HCT116 (cell line): ENCODE measurements at regions not wholly inside any gene's neighbourhood (a gene's known extent, or its start where the extent isn't known, plus 50 kb on each side); places are given as distances from the start of the nearest gene placed in this dataset.

Experiments used
- ATAC-seq: fragments of 200-7000 bp; cut with Tn5 transposase; 2 replicates; pipeline ENCODE4 v1.9.1; 2020; ENCODE audit warnings: mild to moderate bottlenecking, moderate library complexity
- BruUV-seq: library from RNA; stranded (reverse); fragments of 400-500 nt; replicated peaks from 2 replicates; lab custom pipeline; 2021; lab: Mats Ljungman, UMichigan
- CTCF ChIA-PET: fragments of 300-600 bp; sonication (Branson Sonifier 250); formaldehyde crosslinking; loops from one replicate; lab custom pipeline; 2021; ENCODE audit warnings: antibody characterized with exemption; lab: Charles Lee
- POLR2A ChIA-PET: fragments of 300-600, 350-600 bp; sonication (Branson Sonifier 250); formaldehyde crosslinking; loops from one replicate; lab custom pipeline; 2021; ENCODE audit warnings: antibody characterized with exemption; lab: Charles Lee
- RAD21 ChIA-PET, 2 experiments: fragments of 300-600 bp; sonication (Branson Sonifier 250); formaldehyde crosslinking; loops; one replicate each; lab custom pipeline; 2023; ENCODE audit warnings: low total read pairs in 2 of 2; ENCODE audit not compliant: uncharacterized antibody in 2 of 2, unreplicated experiment in 2 of 2, low non-redundant PET in 1 of 2; lab: Charles Lee
- DNase-seq: peaks from one replicate; pipeline ENCODE4 v3.0.0-alpha.2; 2010; ENCODE audit warnings: low read depth, low spot score
- H2AFZ ChIP-seq: fragments of 200-600 bp; shearing (Covaris generic), sonication (generic); 2 replicates; pipeline ENCODE4 v1.6.1; 2017; ENCODE audit warnings: low read depth, mixed run types, mixed read lengths, antibody characterized with exemption, low read length; ENCODE audit not compliant: poor library complexity, severe bottlenecking
- H3K27ac ChIP-seq: 2 replicates; pipeline ENCODE4 v1.5.1; 2012; ENCODE audit warnings: low read depth, low read length
- H3K27me3 ChIP-seq: fragments of 200-600 bp; sonication (generic); 2 replicates; pipeline ENCODE4 v1.6.1; 2016; ENCODE audit warnings: mixed run types, low read length, mixed read lengths; ENCODE audit not compliant: insufficient read depth
- H3K36me3 ChIP-seq, 2 experiments: fragments of 200-500 bp in 1 of 2; fragments of 200-600 bp in 1 of 2; sonication (Bioruptor generic) in 1 of 2; sonication (generic) in 1 of 2; 2 replicates each; pipeline versions ENCODE4 v1.5.1 to v1.6.1; 2014 to 2016; ENCODE audit warnings: low read length in 2 of 2, inconsistent platforms in 1 of 2, mixed read lengths in 1 of 2, mixed run types in 1 of 2; ENCODE audit not compliant: insufficient read depth in 2 of 2, control insufficient read depth in 1 of 2
- H3K4me1 ChIP-seq, 2 experiments: fragments of 200-600 bp in 1 of 2; sonication (generic) in 1 of 2; 2 replicates each; pipeline versions ENCODE4 v1.5.1 to v1.6.1; 2012 to 2017; ENCODE audit warnings: low read length in 2 of 2, inconsistent platforms in 1 of 2, mild to moderate bottlenecking in 1 of 2, mixed read lengths in 1 of 2, mixed run types in 1 of 2, moderate library complexity in 1 of 2; ENCODE audit not compliant: insufficient read depth in 2 of 2, control insufficient read depth in 1 of 2
- H3K4me2 ChIP-seq: fragments of 200-600 bp; sonication (generic); 2 replicates; pipeline ENCODE4 v1.6.1; 2017; ENCODE audit warnings: mixed run types, low read length, mixed read lengths
- H3K4me3 ChIP-seq, 2 experiments: fragments of 200-600 bp in 1 of 2; sonication (generic) in 1 of 2; replicated peaks in 1 of 2; 2 replicates each; pipeline ENCODE4 v1.5.1; 2011 to 2016; ENCODE audit warnings: low read length in 2 of 2, control low read depth in 1 of 2, low read depth in 1 of 2, mild to moderate bottlenecking in 1 of 2, mixed read lengths in 1 of 2, mixed run types in 1 of 2
- H3K79me2 ChIP-seq: fragments of 200-600 bp; sonication (generic); 2 replicates; pipeline ENCODE4 v1.6.1; 2017; ENCODE audit warnings: mild to moderate bottlenecking, mixed run types, low read length, moderate library complexity, mixed read lengths; ENCODE audit not compliant: insufficient read depth
- H3K9ac ChIP-seq: fragments of 200-600 bp; sonication (generic); 2 replicates; pipeline ENCODE4 v1.6.1; 2016; ENCODE audit warnings: low read length, mixed read lengths
- H3K9me2 ChIP-seq: fragments of 200-600 bp; sonication (generic), shearing (Covaris generic); 2 replicates; pipeline ENCODE4 v1.6.1; 2017; ENCODE audit warnings: mixed run types, mild to moderate bottlenecking, moderate library complexity; ENCODE audit not compliant: insufficient read depth
- H3K9me3 ChIP-seq, 2 experiments: fragments of 200-500 bp in 1 of 2; fragments of 200-600 bp in 1 of 2; sonication (Bioruptor generic) in 1 of 2; sonication (generic) in 1 of 2; 2 replicates each; pipeline ENCODE4 v1.6.1; 2014 to 2017; ENCODE audit warnings: low read length in 2 of 2, mixed read lengths in 2 of 2, inconsistent platforms in 1 of 2, low read depth in 1 of 2, mild to moderate bottlenecking in 1 of 2, mixed run types in 1 of 2, moderate library complexity in 1 of 2; ENCODE audit not compliant: control insufficient read depth in 1 of 2, insufficient read depth in 1 of 2
- H4K20me1 ChIP-seq: fragments of 200-600 bp; sonication (generic), shearing (Covaris generic); 2 replicates; pipeline ENCODE4 v1.6.1; 2017; ENCODE audit warnings: mixed run types, mild to moderate bottlenecking, moderate library complexity; ENCODE audit not compliant: insufficient read depth
- JUND ChIP-seq: IDR thresholded peaks from 2 replicates; pipeline ENCODE4 v1.6.1; 2012
- POLR2AphosphoS5 ChIP-seq: IDR thresholded peaks from 2 replicates; pipeline ENCODE4 v1.6.1; 2011; ENCODE audit warnings: mild to moderate bottlenecking, low read depth, low read length, moderate library complexity
- SIN3A ChIP-seq: IDR thresholded peaks from 2 replicates; pipeline ENCODE4 v1.6.1; 2012; ENCODE audit warnings: low read depth
- SRF ChIP-seq: IDR thresholded peaks from 2 replicates; pipeline ENCODE4 v1.6.1; 2012; ENCODE audit warnings: low read depth
- YY1 ChIP-seq: IDR thresholded peaks from 2 replicates; pipeline ENCODE4 v1.6.1; 2011; ENCODE audit warnings: low read length, low read depth, moderate library complexity, mild to moderate bottlenecking; ENCODE audit not compliant: insufficient replicate concordance; ENCODE audit errors: extremely low read depth
- intact Hi-C: fragments of 100-400 bp; cut with micrococcal nuclease; formaldehyde crosslinking; loops from 2 replicates; pipeline ENCODE4 v1.10.0; 2022
- TF ChIP-seq, protein P1 (sequence below): IDR thresholded peaks from 2 replicates; pipeline ENCODE4 v1.6.1; 2011; ENCODE audit warnings: mild to moderate bottlenecking, low read length, moderate library complexity; ENCODE audit not compliant: insufficient replicate concordance; ENCODE audit errors: extremely low read depth
- TF ChIP-seq, protein P2 (sequence below): IDR thresholded peaks from 2 replicates; pipeline ENCODE4 v1.6.1; 2012
- TF ChIP-seq, protein P3 (sequence below): IDR thresholded peaks from 2 replicates; pipeline ENCODE4 v1.6.1; 2012

DNA sequence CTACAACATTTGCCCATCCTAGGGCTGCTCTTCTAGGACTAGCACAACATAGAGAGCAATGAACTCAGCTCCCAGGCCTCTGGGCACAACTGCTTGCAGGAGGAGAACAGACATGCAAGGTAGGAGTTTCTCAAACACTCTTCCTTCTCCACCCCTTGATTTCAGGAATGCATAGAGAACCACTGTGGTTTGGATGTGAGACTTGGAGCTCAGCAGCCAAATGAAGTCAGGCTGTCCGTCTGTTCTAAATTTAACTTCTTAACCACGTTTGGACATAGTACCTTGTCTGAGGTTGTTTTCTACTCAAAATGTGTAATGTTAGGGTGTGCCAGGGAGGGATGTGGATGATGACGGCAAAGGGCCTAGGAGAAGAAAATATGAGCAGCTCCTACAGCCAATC lies 515.1 kb upstream of the TNC start:
- Histone ChIP-seq H3K4me1 (no peaks in the 10 kb centered on the region), H3K9ac (no peak overlapping the region), H3K36me3 (no peaks in the 10 kb centered on the region), H2AFZ (no peak overlapping the region), H4K20me1 (no peaks in the 10 kb centered on the region), H3K9me3 (no peaks in the 10 kb centered on the region), H3K4me3 (no peak overlapping the region), H3K9me2 (no peaks in the 10 kb centered on the region), H3K27me3 (peaks cover 35% of the 10 kb centered on the region), H3K4me2 (no peak overlapping the region), H3K79me2 (no peaks in the 10 kb centered on the region), H3K27ac (no peak overlapping the region)
- ChIA-PET RAD21 (no interaction called here), CTCF (no interaction called here), POLR2A (no interaction called here)
- ATAC-seq: no peak
- intact Hi-C loops: no loop called here
- no peak for TF ChIP-seq JUND
- no peak for TF ChIP-seq POLR2AphosphoS5
- TF ChIP-seq SRF: no peak
- TF ChIP-seq, protein P1, sequence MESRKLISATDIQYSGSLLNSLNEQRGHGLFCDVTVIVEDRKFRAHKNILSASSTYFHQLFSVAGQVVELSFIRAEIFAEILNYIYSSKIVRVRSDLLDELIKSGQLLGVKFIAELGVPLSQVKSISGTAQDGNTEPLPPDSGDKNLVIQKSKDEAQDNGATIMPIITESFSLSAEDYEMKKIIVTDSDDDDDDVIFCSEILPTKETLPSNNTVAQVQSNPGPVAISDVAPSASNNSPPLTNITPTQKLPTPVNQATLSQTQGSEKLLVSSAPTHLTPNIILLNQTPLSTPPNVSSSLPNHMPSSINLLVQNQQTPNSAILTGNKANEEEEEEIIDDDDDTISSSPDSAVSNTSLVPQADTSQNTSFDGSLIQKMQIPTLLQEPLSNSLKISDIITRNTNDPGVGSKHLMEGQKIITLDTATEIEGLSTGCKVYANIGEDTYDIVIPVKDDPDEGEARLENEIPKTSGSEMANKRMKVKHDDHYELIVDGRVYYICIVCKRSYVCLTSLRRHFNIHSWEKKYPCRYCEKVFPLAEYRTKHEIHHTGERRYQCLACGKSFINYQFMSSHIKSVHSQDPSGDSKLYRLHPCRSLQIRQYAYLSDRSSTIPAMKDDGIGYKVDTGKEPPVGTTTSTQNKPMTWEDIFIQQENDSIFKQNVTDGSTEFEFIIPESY: no peak
- TF ChIP-seq, protein P2, sequence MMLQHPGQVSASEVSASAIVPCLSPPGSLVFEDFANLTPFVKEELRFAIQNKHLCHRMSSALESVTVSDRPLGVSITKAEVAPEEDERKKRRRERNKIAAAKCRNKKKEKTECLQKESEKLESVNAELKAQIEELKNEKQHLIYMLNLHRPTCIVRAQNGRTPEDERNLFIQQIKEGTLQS: no peak
- no peak for TF ChIP-seq SIN3A
- TF ChIP-seq, protein P3, sequence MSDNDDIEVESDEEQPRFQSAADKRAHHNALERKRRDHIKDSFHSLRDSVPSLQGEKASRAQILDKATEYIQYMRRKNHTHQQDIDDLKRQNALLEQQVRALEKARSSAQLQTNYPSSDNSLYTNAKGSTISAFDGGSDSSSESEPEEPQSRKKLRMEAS: no peak
- no peak for TF ChIP-seq YY1
- TF ChIP-seq, all 23 proteins: peak for 0
- no peak for DNase-seq
- no TSS peak for BruUV-seq
